ENCODE measurements at regions not wholly inside any gene's neighbourhood (a gene's known extent, or its start where the extent isn't known, plus 50 kb on each side); places are given as distances from the start of the nearest gene placed in this dataset.

DNA sequence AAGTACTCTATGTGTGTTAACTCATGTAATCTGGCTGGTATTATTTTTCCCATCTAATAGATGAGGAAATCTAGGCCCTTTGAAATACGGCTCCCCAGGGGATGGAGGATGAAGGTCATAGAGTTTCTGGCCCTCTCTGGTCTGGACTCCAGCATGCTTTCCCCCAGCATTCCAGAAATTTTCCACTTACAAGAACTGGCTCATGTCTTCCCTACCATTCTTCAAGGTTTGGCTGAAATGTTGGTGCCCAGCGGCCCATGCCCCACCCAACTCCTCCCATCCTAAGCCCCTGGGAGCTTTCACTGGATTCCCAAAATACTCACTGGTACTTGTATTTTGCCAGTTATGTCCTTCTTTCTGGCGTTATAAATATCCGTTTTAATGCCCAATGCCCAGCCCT lies 237.5 kb upstream of the NLRP1 start:
- no peak for DNase-seq

- no peak for DNase-seq
Measured at GRCh38 chr17:5822281-5823060, 238.2 kb upstream of the NLRP1 start.

- no peak for DNase-seq
Measured at GRCh38 chr17:5823219-5823618, 238.9 kb upstream of the NLRP1 start.

DNA sequence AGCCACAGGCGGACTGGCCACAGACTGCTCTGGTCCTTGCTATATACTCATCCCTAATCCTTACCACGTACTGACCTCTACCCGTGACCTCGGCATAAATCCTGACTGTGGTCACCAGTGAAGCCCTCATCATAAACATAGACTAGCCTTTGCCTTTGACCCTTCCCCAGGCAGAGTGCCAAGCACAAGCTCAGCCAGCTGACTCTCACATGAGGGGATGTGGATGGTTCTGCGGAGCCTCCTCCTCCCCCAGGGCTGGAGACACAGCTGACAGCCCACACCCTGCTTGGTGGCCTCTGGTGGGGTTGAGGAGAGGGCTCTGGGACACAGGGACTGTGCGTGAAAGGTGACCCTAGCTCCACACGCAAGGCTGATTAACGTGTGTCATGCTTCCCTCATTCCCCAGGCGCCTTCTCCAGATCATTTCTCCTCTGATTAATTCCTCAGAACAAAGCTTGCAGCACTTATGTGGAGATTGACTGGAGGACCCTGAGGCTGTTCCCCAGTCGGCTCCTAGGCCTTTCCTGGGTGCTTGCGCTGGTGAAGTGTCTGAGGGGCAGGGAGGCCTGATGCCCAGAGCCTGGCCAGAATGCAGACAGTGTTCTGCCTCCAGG lies 241.5 kb upstream of the NLRP1 start:
- no peak for DNase-seq

DNA sequence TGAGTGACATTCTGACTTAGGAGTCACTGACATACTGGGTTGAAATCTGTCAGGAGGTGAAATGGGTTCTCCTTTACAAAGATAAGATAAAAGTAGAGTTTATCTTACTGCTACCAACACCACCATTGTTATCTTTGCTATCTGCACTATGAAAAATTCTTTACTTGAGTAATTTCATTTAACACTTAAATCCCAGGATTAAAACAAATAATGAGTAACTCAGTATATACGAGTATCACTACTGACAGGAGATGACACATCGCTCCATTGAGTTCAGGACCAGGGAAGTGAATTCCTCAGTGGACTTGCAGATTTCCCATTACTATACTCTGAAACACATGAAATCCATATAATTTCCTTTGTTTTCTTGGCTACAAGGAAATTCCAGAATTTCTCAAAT lies 242.1 kb upstream of the NLRP1 start:
- DNase-seq: no peak

DNA sequence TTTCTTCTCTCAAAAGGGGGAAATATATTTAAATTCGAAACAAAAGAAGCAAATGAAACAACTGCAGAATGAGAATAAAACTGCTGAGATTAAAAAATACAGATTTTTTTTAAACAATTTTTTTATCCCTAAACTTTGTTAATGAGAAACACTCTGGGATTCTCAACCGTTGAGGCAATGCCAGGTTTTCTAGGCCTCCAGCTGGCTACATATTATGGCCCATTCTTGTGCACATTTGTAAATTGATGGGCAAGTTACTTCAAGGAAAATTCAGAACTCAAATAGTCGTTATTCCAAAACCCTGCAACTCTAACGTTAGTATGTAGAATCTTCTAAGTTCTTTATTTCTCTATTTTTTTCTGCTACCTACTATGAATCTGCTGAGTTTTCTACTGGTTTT lies 239.3 kb upstream of the WSCD1 start:
- no peak for DNase-seq

DNA sequence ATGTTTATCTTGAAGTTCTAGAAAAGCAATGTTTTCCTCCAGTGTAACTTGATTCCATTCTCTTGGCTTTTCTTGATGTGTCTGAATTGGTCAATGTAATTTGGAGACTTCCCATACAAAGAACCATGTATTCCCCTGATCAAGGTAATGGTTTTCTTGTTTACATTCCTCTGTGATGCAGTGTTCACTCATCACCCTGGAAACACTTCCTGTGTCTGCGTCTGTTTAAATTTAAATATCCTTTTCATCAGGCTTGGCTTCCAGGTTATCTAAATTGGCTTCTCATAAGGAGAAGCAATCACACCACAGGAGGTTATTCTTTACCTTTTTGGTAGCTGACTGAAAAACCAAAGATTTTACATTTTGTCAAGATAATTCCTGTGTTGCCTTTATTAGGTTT lies 237.3 kb upstream of the WSCD1 start:
- DNase-seq: no peak

GRCh38 chr17:5837055-5837491 lies 233.1 kb upstream of the WSCD1 start:
- DNase-seq: no peak

DNA sequence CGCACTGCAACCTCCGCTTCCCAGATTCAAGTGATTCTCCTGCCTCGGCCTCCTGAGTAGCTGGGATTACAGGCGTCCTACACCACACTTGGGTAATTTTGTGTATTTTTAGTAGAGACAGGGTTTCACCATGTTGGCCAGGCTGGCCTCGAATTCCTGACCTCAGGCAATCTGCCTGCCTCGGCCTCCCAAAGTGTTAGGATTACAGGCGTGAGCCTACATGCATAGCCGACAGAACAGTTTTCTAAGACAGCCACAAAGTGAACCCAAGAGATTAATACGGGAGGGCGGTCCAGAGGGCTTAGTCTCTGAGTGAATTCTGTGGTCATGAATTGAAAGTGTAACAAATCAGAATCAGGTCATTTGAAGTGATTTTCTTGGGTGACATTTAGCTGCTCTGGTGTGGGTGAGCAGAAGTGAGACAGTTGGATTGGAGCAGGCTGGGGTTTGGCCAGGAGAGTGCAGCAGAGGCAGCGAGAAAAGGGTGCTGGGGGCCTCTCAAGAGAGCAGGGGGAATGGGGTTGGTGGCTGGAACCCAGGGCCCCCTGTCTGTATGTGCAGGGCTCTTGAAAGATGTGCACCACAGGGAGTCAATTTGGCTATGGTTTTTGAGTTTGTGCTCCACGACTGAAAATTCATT lies 231.4 kb upstream of the WSCD1 start:
- DNase-seq: no peak

GRCh38 chr17:5840811-5841446 lies 229.2 kb upstream of the WSCD1 start:
- DNase-seq: no peak

DNA sequence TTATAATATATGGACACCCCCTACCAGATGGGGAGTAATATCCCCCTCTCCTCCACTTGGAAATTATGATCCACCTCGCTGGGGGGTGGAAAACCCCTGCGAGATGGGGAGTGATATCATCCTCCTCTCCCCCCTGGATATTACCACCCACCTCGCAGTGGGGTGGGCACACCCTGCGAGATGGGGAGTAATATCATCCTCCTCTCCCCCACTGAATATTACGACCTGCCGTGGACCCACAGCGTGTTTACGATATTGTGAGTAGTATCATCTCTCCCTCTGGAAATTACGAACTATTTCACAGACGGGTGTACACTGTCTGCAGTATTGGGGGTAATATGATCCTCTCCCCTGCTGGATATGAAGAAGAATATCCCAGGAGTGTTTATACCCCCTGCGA lies 228.3 kb upstream of the WSCD1 start:
- DNase-seq: no peak

- DNase-seq: no peak
Measured at GRCh38 chr17:5843366-5844026, 226.7 kb upstream of the WSCD1 start.

DNA sequence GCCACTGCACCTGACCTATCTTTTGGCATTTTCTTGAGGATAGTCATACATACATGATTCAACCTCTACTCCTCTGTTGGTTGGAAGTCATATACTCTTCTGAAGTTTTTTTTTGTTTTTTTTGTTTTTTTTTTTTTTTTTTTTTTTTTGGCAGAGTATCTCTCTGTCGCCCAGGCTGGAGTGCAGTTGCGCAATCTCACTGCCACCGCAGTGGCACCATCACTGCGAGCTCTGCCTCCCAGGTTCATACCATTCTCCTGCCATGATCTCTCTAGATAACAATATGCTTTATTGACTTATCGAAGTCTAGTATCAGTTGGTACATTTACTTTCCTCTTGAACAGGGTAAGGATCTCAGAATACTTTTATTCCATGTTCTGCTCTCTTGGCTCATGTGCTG lies 224.2 kb upstream of the WSCD1 start:
- DNase-seq: no peak

DNA sequence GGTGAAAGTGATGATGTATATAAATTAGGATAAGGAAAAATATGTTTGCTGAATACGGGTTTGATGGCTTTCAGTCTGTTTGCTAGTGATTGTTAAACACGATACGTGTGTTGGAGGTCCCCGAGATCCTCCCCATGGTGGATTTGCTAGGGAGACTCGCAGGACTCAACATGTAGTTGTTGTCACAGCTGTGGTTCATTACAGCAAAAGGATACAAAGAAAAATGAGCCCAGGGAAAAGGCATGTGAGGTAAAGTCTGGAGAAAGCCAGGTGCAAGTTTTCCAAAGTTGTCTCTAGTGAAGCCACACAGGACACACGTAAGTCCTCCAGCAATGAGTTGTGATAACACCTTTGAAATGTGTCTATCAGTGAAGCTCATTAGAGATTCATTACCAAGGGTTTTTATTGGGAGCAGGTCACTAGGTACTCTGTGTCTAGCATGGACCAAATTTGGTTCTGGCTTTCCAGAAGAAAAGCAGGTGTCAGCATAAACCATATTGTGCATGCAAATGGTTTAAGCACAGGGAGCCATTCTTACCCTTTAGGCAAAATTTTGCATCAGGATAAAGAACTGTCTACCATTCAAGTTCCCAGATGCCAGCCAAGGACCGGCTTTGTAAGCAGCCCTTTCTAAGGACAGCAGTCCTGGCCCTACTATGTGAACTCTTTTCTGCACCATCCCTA lies 215.2 kb upstream of the WSCD1 start:
- no peak for DNase-seq

- DNase-seq: no peak
Measured at GRCh38 chr17:5861246-5861645, 208.9 kb upstream of the WSCD1 start.

- no peak for DNase-seq
Measured at GRCh38 chr17:5861854-5862253, 208.3 kb upstream of the WSCD1 start.

- DNase-seq: no peak
Measured at GRCh38 chr17:5862395-5862794, 207.8 kb upstream of the WSCD1 start.

DNA sequence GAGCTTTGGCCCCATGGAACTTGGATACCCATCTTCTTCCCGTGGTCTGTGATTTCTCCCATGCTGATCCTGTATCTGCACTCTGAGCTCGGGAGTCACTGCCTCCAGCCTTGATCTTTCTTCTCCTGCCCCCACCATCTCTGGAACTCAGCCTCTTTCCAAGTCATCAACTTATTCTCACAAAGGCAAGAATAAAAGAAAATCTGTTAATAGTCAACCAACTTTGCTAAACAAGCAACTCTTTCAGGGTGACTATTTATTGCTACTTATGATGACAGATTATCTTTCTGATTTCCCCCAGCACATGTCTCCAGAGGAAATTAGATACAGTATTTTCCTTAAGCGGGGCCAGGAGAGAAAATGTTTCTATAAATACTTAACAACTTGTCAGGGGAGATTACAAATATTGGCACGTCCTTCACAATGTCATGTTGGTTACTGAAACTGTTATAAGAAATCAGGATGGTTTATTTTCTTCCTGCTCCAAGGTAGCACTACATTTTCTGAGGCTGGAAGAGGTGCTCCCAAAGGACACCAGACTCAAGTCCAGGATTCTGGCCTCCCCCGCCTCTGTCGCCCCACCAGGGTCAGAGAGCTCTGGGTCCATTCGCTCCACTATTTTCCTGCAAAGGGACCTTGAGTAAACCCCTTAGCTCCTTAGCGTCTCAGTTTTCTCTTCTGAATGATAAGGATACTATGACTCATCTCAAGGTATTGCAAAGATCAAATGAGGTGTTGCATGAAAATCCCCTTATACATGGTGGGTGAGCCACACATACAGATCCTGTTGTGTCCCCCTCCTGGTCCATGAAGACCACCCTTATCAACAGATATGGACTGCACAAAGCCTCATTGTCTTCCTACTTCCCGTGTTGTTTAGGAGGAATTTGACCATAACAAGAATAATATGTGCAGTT lies 205.2 kb upstream of the WSCD1 start:
- DNase-seq: no peak

DNA sequence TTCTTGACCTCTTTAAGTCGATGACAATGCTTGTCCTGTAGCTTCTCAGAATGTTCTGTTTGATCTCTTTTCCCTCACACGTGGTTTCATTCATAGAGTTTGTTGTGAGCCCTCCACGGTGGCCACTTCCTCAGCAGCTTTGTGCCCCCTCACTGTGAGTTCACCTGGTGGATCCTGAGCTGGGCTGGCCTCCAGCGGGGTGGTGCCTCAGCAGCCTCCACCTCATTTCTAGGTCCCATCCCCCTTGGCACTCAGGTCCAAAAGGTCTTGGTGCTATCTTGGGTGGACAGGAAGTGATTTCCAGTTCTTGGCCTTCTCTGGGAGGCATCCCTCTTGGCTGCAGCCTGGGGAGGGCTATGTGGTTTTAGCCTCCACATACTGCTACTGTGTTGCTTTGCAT lies 203.2 kb upstream of the WSCD1 start:
- DNase-seq: no peak

DNA sequence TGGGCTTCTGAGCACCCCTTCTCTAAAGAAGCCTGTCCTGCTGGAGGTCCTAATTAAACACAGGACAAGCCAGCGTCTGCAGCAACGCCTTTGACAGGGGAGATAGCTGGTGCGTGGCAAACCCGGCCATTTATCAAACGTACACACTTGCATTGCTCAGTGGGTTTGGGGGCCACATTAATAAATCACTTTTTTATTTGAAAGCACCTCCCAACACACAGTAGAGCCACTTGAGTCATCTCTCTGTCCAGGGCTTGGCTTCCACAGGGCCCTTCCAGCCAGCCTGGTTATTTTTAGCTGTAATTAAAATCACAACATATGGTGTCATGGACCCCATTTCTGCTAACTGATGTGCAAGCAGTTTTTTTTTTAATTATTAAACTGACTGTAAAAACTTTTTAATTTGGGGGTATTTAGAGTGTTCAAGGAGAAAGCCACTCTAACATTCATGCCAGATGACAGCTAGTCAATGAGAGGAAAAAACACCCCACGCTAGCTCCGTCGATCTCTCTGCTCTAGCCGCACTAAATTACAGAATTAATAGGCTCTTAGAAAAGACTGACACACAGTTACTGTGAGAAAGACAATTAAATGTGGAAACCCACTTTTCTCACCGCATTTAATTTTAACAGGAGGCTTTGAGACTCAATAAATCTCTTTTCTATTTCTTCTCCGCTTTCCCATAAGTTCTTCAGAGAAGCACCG lies 201.0 kb upstream of the WSCD1 start:
- DNase-seq: no peak

All from stimulated activated CD8-positive, alpha-beta memory T cell treated with anti-CD3 and anti-CD28 coated beads, Interleukin-4, amount 100 ng/mL, for 48 hours (primary cell).